ENCODE measurements at regions not wholly inside any gene's neighbourhood (a gene's known extent, or its start where the extent isn't known, plus 50 kb on each side); places are given as distances from the start of the nearest gene placed in this dataset.

GRCh38 chr3:181410870-181411269 lies 300.9 kb upstream of the SOX2 start:
- TF ChIP-seq ZNF274 (IDR thresholded peaks at IDR 0.05; ENCODE audit: low read depth, low read length) (no peak), SUZ12 (IDR thresholded peaks at IDR 0.05; ENCODE audit: extremely low read depth, insufficient read depth, insufficient read length) (no peak)

Measured in NT2/D1 (cell line).